SK-N-SH (cell line): ENCODE measurements at regions not wholly inside any gene's neighbourhood (a gene's known extent, or its start where the extent isn't known, plus 50 kb on each side); places are given as distances from the start of the nearest gene placed in this dataset.
"Not testable (repeated sequence)": the region's sequence is repeated elsewhere in the genome, so short reads cannot be mapped to it uniquely, and the experiment has no call there.

ENCODE experiments used
- EZH2phosphoT487 ChIP-seq: fragments of 200-600 bp; sonication (generic); IDR thresholded peaks from 2 replicates; pipeline ENCODE4 v1.6.1; 2017; ENCODE audit warnings: low read depth, mixed run types, mild to moderate bottlenecking, antibody characterized with exemption, moderate library complexity, borderline replicate concordance
- FOSL2 ChIP-seq: IDR thresholded peaks from 2 replicates; pipeline ENCODE4 v1.4.0; 2012; ENCODE audit warnings: low read depth, mild to moderate bottlenecking, moderate library complexity, borderline replicate concordance
- MXI1 ChIP-seq: IDR thresholded peaks from 2 replicates; pipeline ENCODE4 v1.6.1; 2012; ENCODE audit warnings: mild to moderate bottlenecking, low read depth, low read length, improper control_type of control experiment
- NFIC ChIP-seq: IDR thresholded peaks from 2 replicates; pipeline ENCODE4 v1.4.0; 2012; ENCODE audit warnings: borderline replicate concordance
- RAD21 ChIP-seq: IDR thresholded peaks from 2 replicates; pipeline ENCODE4 v1.6.1; 2012; ENCODE audit warnings: mild to moderate bottlenecking, low read length
- RFX5 ChIP-seq: IDR thresholded peaks from 2 replicates; pipeline ENCODE4 v1.6.1; 2012; ENCODE audit warnings: mild to moderate bottlenecking, improper control_type of control experiment, low read length
- RXRA ChIP-seq: IDR thresholded peaks from 2 replicates; pipeline ENCODE4 v1.4.0; 2012; ENCODE audit warnings: low read depth, mild to moderate bottlenecking, borderline replicate concordance
- SIN3A ChIP-seq: IDR thresholded peaks from 2 replicates; pipeline ENCODE4 v1.6.1; 2012; ENCODE audit warnings: low read depth, mild to moderate bottlenecking, low read length, moderate library complexity, borderline replicate concordance
- TAF1 ChIP-seq: IDR thresholded peaks from 2 replicates; pipeline ENCODE4 v1.6.1; 2012; ENCODE audit warnings: low read depth, mild to moderate bottlenecking, low read length, moderate library complexity, borderline replicate concordance
- YY1 ChIP-seq: IDR thresholded peaks from 2 replicates; pipeline ENCODE4 v1.4.0; 2012; ENCODE audit warnings: low read depth, mild to moderate bottlenecking
- TF ChIP-seq, protein P1 (sequence below): fragments of 200-600 bp; sonication (generic); IDR thresholded peaks from 2 replicates; pipeline ENCODE4 v1.6.1; 2017; ENCODE audit warnings: antibody characterized with exemption, mild to moderate bottlenecking, moderate library complexity
- TF ChIP-seq, protein P2 (sequence below): fragments of 150-350 bp; IDR thresholded peaks from 2 replicates; pipeline ENCODE4 v1.6.1; 2017; ENCODE audit warnings: antibody characterized with exemption, low read length, low read depth, borderline replicate concordance
- TF ChIP-seq, protein P3 (sequence below): IDR thresholded peaks from 2 replicates; pipeline ENCODE4 v1.4.0; 2012; ENCODE audit warnings: low read depth
- TF ChIP-seq, protein P4 (sequence below): IDR thresholded peaks from 2 replicates; pipeline ENCODE4; 2012

DNA sequence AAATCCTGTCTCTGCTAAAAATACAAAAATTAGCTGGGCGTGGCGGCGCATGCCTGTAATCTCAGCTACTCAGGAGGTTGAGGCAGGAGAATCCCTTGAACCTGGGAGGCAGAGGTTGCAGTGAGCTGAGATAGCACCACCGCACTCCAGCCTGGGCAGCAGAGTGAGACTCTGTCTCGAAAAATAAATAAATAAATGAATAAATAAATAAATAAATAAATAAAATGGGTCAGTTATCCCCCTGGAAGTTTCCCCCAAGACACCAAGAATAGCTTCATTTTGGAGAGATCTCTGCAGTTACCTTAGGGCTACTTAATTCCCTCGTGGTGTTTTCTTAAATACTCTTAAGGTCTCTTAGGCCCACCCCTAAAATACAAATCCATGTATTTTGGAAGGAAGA is 53.9 kb upstream of the ERO1B start:
- TF ChIP-seq, protein P1, sequence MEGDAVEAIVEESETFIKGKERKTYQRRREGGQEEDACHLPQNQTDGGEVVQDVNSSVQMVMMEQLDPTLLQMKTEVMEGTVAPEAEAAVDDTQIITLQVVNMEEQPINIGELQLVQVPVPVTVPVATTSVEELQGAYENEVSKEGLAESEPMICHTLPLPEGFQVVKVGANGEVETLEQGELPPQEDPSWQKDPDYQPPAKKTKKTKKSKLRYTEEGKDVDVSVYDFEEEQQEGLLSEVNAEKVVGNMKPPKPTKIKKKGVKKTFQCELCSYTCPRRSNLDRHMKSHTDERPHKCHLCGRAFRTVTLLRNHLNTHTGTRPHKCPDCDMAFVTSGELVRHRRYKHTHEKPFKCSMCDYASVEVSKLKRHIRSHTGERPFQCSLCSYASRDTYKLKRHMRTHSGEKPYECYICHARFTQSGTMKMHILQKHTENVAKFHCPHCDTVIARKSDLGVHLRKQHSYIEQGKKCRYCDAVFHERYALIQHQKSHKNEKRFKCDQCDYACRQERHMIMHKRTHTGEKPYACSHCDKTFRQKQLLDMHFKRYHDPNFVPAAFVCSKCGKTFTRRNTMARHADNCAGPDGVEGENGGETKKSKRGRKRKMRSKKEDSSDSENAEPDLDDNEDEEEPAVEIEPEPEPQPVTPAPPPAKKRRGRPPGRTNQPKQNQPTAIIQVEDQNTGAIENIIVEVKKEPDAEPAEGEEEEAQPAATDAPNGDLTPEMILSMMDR, result not testable (repeated sequence)
- not testable (repeated sequence) for TF ChIP-seq EZH2phosphoT487, RXRA, NFIC, FOSL2, YY1, RFX5, TAF1, RAD21, SIN3A, MXI1
- TF ChIP-seq, protein P2, sequence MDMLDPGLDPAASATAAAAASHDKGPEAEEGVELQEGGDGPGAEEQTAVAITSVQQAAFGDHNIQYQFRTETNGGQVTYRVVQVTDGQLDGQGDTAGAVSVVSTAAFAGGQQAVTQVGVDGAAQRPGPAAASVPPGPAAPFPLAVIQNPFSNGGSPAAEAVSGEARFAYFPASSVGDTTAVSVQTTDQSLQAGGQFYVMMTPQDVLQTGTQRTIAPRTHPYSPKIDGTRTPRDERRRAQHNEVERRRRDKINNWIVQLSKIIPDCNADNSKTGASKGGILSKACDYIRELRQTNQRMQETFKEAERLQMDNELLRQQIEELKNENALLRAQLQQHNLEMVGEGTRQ, result not testable (repeated sequence)
- TF ChIP-seq, protein P3, sequence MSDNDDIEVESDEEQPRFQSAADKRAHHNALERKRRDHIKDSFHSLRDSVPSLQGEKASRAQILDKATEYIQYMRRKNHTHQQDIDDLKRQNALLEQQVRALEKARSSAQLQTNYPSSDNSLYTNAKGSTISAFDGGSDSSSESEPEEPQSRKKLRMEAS, result not testable (repeated sequence)
- TF ChIP-seq, protein P4, sequence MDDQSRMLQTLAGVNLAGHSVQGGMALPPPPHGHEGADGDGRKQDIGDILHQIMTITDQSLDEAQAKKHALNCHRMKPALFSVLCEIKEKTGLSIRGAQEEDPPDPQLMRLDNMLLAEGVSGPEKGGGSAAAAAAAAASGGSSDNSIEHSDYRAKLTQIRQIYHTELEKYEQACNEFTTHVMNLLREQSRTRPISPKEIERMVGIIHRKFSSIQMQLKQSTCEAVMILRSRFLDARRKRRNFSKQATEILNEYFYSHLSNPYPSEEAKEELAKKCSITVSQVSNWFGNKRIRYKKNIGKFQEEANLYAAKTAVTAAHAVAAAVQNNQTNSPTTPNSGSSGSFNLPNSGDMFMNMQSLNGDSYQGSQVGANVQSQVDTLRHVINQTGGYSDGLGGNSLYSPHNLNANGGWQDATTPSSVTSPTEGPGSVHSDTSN, result not testable (repeated sequence)
